Astrocyte of the cerebellum (primary cell): ENCODE measurements at regions not wholly inside any gene's neighbourhood (a gene's known extent, or its start where the extent isn't known, plus 50 kb on each side); places are given as distances from the start of the nearest gene placed in this dataset.

Experiments
- DNase-seq: peaks from one replicate; pipeline ENCODE4 v3.0.0-alpha.2; 2011; ENCODE audit warnings: low read depth
- H3K4me3 ChIP-seq: 2 replicates; pipeline ENCODE4 v1.5.1; 2011; ENCODE audit warnings: mild to moderate bottlenecking, low read depth, low read length, moderate library complexity
- CTCF ChIP-seq: IDR thresholded peaks from 2 replicates; pipeline ENCODE4 v1.5.1; 2012; ENCODE audit warnings: low read length, low read depth, moderate library complexity, mild to moderate bottlenecking; ENCODE audit errors: missing control alignments
- in situ Hi-C: cut with HindIII; loops from 2 replicates; pipeline ENCODE4 v1.10.0; 2017; ENCODE audit warnings: low sequenced_read_pairs

GRCh38 chr11:97022955-97023354 lies 633.1 kb downstream of the JRKL start:
- in situ Hi-C loops, result no loop called here
- no peak for TF ChIP-seq CTCF

GRCh38 chr11:97028836-97029406 lies 639.1 kb downstream of the JRKL start:
- no peak for TF ChIP-seq CTCF

More at GRCh38 chr11:97022955-97023354, 633.1 kb downstream of the JRKL start:
- no peak overlapping the region for H3K4me3 ChIP-seq
- DNase-seq, result no peak

GRCh38 chr11:97033178-97033577 lies 643.4 kb downstream of the JRKL start:
- in situ Hi-C loops, result no loop called here
- TF ChIP-seq CTCF, result no peak

More at GRCh38 chr11:97028836-97029406, 639.1 kb downstream of the JRKL start:
- in situ Hi-C loops, result no loop called here
- H3K4me3 ChIP-seq, result no peak overlapping the region
- DNase-seq, result no peak

GRCh38 chr11:97048481-97048880 lies 658.7 kb downstream of the JRKL start:
- DNase-seq, result no peak
- in situ Hi-C loops, result no loop called here
- TF ChIP-seq CTCF, result no peak
- no peak overlapping the region for H3K4me3 ChIP-seq

More at GRCh38 chr11:97033178-97033577, 643.4 kb downstream of the JRKL start:
- no peak overlapping the region for H3K4me3 ChIP-seq
- no peak for DNase-seq

GRCh38 chr11:97060184-97060583 lies 670.4 kb downstream of the JRKL start:
- in situ Hi-C loops, result no loop called here
- H3K4me3 ChIP-seq, result no peak overlapping the region
- DNase-seq, result no peak
- no peak for TF ChIP-seq CTCF

- no peak for TF ChIP-seq CTCF
- H3K4me3 ChIP-seq, result no peak overlapping the region
- in situ Hi-C loops, result no loop called here
These were observed 679.3 kb downstream of the JRKL start for GRCh38 chr11:97069160-97069559.

More at GRCh38 chr11:97069160-97069559, 679.3 kb downstream of the JRKL start:
- no peak for DNase-seq
